Fibroblast of the aortic adventitia (primary cell): ENCODE measurements at regions not wholly inside any gene's neighbourhood (a gene's known extent, or its start where the extent isn't known, plus 50 kb on each side); places are given as distances from the start of the nearest gene placed in this dataset.

ENCODE experiments used
- DNase-seq: peaks from one replicate; pipeline ENCODE4 v3.0.0-alpha.2; 2010; ENCODE audit warnings: low read depth
- H3K4me3 ChIP-seq: 2 replicates; pipeline ENCODE4 v1.5.1; 2011; ENCODE audit warnings: low read depth, mild to moderate bottlenecking, control low read depth, low read length, moderate library complexity
- CTCF ChIP-seq: IDR thresholded peaks from 2 replicates; pipeline ENCODE4 v1.5.1; 2011; ENCODE audit warnings: mild to moderate bottlenecking, low read length, control low read depth, inconsistent platforms; ENCODE audit not compliant: insufficient read depth

GRCh38 chr10:111725050-111725449 lies 458.5 kb downstream of the GPAM start:
- no peak for TF ChIP-seq CTCF
- H3K4me3 ChIP-seq = no peak overlapping the region
- DNase-seq = no peak

GRCh38 chr10:111732166-111732785 lies 451.3 kb downstream of the GPAM start:
- DNase-seq = no peak
- H3K4me3 ChIP-seq = no peak overlapping the region
- no peak for TF ChIP-seq CTCF

GRCh38 chr10:111739125-111739873 lies 444.3 kb downstream of the GPAM start:
- no peak for TF ChIP-seq CTCF
- H3K4me3 ChIP-seq = no peak overlapping the region
- no peak for DNase-seq

- no peak for TF ChIP-seq CTCF
- H3K4me3 ChIP-seq = no peak overlapping the region
- no peak for DNase-seq
Observed at GRCh38 chr10:111739874-111740139, 443.8 kb downstream of the GPAM start.

- no peak overlapping the region for H3K4me3 ChIP-seq
- no peak for TF ChIP-seq CTCF
- DNase-seq = no peak
Observed at GRCh38 chr10:111745982-111746381, 437.6 kb downstream of the GPAM start.

- peak; percentile 11 for DNase-seq
- TF ChIP-seq CTCF = no peak
- no peak overlapping the region for H3K4me3 ChIP-seq
Observed at GRCh38 chr10:111747751-111748150, 435.8 kb downstream of the GPAM start.

GRCh38 chr10:111748184-111748583 lies 435.4 kb downstream of the GPAM start:
- H3K4me3 ChIP-seq = no peak overlapping the region
- no peak for TF ChIP-seq CTCF
- no peak for DNase-seq
